Sigmoid colon (tissue), 6 donors: ENCODE measurements at regions not wholly inside any gene's neighbourhood (a gene's known extent, or its start where the extent isn't known, plus 50 kb on each side); places are given as distances from the start of the nearest gene placed in this dataset.

Experiments
- DNase-seq: peaks from one replicate; pipeline ENCODE4 v3.0.0-alpha.2; 2019
- H3K27ac ChIP-seq, 4 donors: fragments of 200-600 bp; sonication (generic); one replicate each; pipeline ENCODE4 v1.5.1; 2016 to 2019; ENCODE audit warnings: mild to moderate bottlenecking in 1 of 4
- H3K27me3 ChIP-seq, 3 donors: fragments of 200-600 bp; sonication (generic); one replicate each; pipeline ENCODE4 v1.5.1; 2019; ENCODE audit warnings: mild to moderate bottlenecking in 1 of 3
- H3K36me3 ChIP-seq, 4 donors: fragments of 200-600 bp; sonication (generic); one replicate each; pipeline ENCODE4 v1.5.1; 2016 to 2019
- H3K4me1 ChIP-seq, 4 donors: fragments of 200-600 bp; sonication (generic); one replicate each; pipeline ENCODE4 v1.5.1; 2017 to 2019
- H3K4me3 ChIP-seq, 4 donors: fragments of 200-600 bp; sonication (generic); one replicate each; pipeline ENCODE4 v1.5.1; 2017 to 2019; ENCODE audit warnings: mild to moderate bottlenecking in 2 of 4, moderate library complexity in 1 of 4
- H3K9me3 ChIP-seq, 4 donors: fragments of 200-600 bp in 3 of 4; sonication (generic) in 3 of 4; one replicate each; pipeline versions ENCODE4 v1.5.1 to v1.6.1; 2013 to 2019
- EP300 ChIP-seq, 4 donors: sonication (generic); formaldehyde crosslinking; IDR thresholded peaks; one replicate each; pipeline ENCODE4 v1.6.1; 2017; ENCODE audit warnings: antibody characterized with exemption in 4 of 4
- POLR2A ChIP-seq, 2 donors: fragments of 450-650 bp; IDR thresholded peaks; one replicate each; pipeline ENCODE4 v1.6.1; 2016; ENCODE audit warnings: antibody characterized with exemption in 2 of 2, mild to moderate bottlenecking in 2 of 2, moderate library complexity in 2 of 2
- POLR2AphosphoS5 ChIP-seq, 4 donors: sonication (generic); formaldehyde crosslinking; IDR thresholded peaks; one replicate each; pipeline ENCODE4 v1.6.1; 2017; ENCODE audit warnings: antibody characterized with exemption in 4 of 4
- WGBS, 2 donors: extraction: QIAGEN DNeasy Blood & Tissue Kit; methylation state at CpG; one replicate each; pipeline ENCODE4 v1.1.7; 2013; 5-methylcytosine and 5-hydroxymethylcytosine counted together
- intact Hi-C: fragments of 100-400 bp; cut with DNase I; formaldehyde crosslinking; loops from one replicate; pipeline ENCODE4 v1.15.1; 2023
- TF ChIP-seq, protein P1 (sequence below), 4 experiments: fragments of 450-650 bp in 3 of 4; fragments of 200-600 bp in 1 of 4; IDR thresholded peaks; one replicate each; pipeline ENCODE4 v1.5.1; 2016 to 2019; ENCODE audit warnings: antibody characterized with exemption in 4 of 4, mild to moderate bottlenecking in 3 of 4, moderate library complexity in 2 of 4
- donor health status: healthy with polysubstance abuse.
- donor health status: healthy.

DNA sequence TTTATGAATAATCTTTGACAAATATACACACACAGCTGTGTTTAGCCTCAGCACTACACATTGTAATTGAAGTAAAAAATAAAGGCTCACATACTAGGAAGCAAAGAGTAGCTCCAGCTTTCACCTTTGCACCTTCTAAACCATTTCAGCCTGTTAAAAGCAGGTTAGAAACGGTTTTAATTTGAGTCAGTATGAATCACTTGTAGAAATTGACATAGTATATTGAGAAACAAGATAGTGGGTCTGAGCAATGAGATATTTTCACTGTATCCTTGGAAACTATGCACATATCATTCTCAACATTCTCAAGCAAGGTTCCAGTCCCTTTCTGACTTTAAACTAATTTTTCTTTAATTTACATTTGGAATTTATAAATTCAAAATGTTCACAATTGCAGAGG lies 380.3 kb downstream of the AASDHPPT start:
- DNase-seq, result no peak
- WGBS, 2 donors, result 13 to 35% methylated on average over 1 of the region's 1 CpG
- Histone ChIP-seq H3K36me3 (no peaks in the 10 kb centered on the region), H3K4me1 (no peaks in the 10 kb centered on the region), H3K27me3 (no peaks in the 10 kb centered on the region), H3K4me3 (no peak overlapping the region), H3K27ac (no peak overlapping the region), H3K9me3 (no peaks in the 10 kb centered on the region)
- TF ChIP-seq POLR2AphosphoS5 (IDR thresholded peaks at IDR 0.05) (no peak), EP300 (IDR thresholded peaks at IDR 0.05) (no peak), POLR2A (IDR thresholded peaks at IDR 0.05) (no peak)
- TF ChIP-seq, protein P1, sequence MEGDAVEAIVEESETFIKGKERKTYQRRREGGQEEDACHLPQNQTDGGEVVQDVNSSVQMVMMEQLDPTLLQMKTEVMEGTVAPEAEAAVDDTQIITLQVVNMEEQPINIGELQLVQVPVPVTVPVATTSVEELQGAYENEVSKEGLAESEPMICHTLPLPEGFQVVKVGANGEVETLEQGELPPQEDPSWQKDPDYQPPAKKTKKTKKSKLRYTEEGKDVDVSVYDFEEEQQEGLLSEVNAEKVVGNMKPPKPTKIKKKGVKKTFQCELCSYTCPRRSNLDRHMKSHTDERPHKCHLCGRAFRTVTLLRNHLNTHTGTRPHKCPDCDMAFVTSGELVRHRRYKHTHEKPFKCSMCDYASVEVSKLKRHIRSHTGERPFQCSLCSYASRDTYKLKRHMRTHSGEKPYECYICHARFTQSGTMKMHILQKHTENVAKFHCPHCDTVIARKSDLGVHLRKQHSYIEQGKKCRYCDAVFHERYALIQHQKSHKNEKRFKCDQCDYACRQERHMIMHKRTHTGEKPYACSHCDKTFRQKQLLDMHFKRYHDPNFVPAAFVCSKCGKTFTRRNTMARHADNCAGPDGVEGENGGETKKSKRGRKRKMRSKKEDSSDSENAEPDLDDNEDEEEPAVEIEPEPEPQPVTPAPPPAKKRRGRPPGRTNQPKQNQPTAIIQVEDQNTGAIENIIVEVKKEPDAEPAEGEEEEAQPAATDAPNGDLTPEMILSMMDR (IDR thresholded peaks at IDR 0.05), result no peak
- intact Hi-C loops, result no loop called here

DNA sequence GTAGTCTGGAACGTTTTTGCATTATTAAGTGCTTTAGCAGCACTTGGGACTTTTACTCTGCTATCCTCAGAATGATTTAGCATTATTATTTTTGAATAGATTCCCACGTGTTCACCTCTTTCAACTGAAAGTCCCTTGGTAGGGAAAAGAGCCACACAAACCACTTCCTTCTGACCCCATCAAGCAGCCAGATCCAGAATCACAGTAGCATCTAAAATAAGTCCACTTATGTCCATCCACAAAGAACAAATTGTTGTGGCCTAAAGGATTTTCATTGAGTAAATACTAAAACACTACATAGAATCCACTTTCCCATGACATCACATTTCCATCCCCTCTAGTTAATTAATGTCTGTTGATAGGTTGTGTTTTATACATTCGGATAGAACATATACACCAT lies 381.7 kb downstream of the AASDHPPT start:
- Histone ChIP-seq H3K4me3 (no peak overlapping the region), H3K27me3 (no peaks in the 10 kb centered on the region), H3K27ac (no peak overlapping the region), H3K4me1 (no peaks in the 10 kb centered on the region), H3K36me3 (no peaks in the 10 kb centered on the region), H3K9me3 (no peaks in the 10 kb centered on the region)
- WGBS, 2 donors, result 48 to 54% methylated on average over 3 of the region's 3 CpGs
- no peak for TF ChIP-seq POLR2A (IDR thresholded peaks at IDR 0.05)
- DNase-seq, result no peak
- intact Hi-C loops, result no loop called here

DNA sequence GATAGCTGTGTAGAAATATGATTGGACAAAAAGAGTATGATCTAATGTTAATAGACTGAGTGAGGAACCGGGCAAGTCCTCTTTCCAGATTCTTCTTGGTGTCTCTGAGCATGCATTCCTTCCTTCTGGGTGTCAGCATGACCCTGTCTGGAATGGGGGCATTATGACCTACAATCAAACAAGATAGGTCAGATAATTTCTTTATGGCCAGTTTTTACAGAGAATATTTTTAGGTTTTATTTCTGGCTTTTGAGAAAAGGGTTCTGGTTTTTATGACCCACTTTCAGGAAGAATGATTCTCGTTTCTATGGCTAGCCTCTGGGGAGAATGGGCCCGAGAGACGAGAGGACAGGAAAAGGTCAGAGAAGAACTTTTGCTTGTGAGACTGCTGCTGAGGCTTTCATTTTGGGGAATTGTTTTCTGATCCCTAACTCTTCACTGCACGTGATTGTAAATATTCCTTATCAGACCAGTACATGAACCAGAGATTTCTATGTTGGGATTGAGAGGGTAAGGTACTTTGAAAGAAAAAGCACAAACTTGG lies 383.8 kb downstream of the AASDHPPT start:
- 52 to 60% methylated on average over 5 of the region's 5 CpGs for WGBS, 2 donors
- Histone ChIP-seq H3K9me3 (no peaks in the 10 kb centered on the region), H3K27ac (no peak overlapping the region), H3K27me3 (no peaks in the 10 kb centered on the region), H3K36me3 (no peaks in the 10 kb centered on the region), H3K4me1 (peaks cover 0 to 2% (median under 1%) of the 10 kb centered on the region in 4 donors), H3K4me3 (no peak overlapping the region)
- TF ChIP-seq POLR2AphosphoS5 (IDR thresholded peaks at IDR 0.05) (no peak), EP300 (IDR thresholded peaks at IDR 0.05) (no peak), POLR2A (IDR thresholded peaks at IDR 0.05) (no peak)
- TF ChIP-seq, protein P1 (IDR thresholded peaks at IDR 0.05), result no peak
- no peak for DNase-seq
- intact Hi-C loops, result no loop called here

DNA sequence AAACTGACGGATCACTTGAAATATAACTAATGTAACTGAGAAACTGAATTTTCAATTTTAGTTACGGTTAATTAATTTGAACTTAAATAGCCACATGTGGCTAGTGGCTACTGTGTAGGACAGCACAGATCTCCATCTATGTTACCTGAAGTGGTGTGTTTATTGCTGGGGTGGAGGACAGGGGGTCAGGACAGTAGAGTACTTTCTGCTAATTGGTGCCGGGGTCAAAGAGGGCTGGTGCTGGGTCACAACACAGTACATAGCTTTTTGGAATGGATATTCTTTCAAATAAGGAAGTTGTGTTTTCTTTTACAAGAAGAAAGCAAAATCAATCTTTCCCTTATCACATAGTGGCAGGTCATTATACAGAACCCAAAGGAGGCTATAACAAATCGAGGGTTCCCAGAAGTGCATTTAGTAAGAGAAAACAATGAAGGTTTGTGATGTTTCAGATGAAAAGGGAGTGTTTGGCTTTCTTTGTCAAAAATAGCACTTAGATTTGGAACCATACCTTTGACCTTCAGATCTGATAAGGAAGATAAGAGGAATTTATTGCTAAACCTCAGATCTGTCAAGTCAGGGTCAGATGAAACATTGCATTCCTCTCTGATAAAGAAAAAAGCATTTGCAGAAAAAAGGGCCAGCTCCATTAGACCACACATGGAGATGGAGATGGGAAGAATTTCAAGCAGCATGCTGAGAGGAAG lies 384.5 kb downstream of the AASDHPPT start:
- H3K4me1 ChIP-seq, result peaks cover 0 to 10% (median 4%) of the 10 kb centered on the region in 4 donors
- H3K27me3 ChIP-seq, result no peaks in the 10 kb centered on the region
- no peaks in the 10 kb centered on the region for H3K36me3 ChIP-seq
- H3K27ac ChIP-seq, result no peak overlapping the region
- DNase-seq, result no peak
- H3K9me3 ChIP-seq, result no peaks in the 10 kb centered on the region
- TF ChIP-seq POLR2A (IDR thresholded peaks at IDR 0.05), result no peak
- no peak for TF ChIP-seq EP300 (IDR thresholded peaks at IDR 0.05)
- no peak for TF ChIP-seq POLR2AphosphoS5 (IDR thresholded peaks at IDR 0.05)
- TF ChIP-seq, protein P1 (IDR thresholded peaks at IDR 0.05), result no peak
- WGBS, 2 donors, result 55 to 57% methylated on average over 4 of the region's 4 CpGs
- intact Hi-C loops, result no loop called here
- no peak overlapping the region for H3K4me3 ChIP-seq

DNA sequence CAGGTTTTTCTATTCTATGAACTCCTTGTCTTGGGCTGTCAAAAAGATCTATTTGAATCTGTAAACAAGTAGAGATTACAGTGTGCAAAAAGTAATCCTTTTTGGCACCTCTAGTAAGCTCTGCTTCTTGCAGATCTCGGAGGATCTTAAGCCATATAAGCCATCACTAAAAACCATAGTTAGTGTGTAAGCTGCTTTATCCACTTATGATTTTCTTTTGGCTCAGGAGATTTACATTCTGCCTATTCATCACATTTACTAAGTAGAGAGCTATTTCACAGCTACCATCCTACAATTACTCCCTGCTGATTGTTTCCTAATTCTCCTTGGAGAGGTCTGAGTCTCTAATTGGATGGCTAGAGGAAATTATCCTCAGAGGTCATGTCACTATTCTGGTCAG lies 385.7 kb downstream of the AASDHPPT start:
- Histone ChIP-seq H3K9me3 (no peaks in the 10 kb centered on the region), H3K4me3 (no peak overlapping the region), H3K27me3 (no peaks in the 10 kb centered on the region), H3K4me1 (peaks cover 0 to 11% (median 4%) of the 10 kb centered on the region in 4 donors), H3K36me3 (no peaks in the 10 kb centered on the region), H3K27ac (no peak overlapping the region)
- intact Hi-C loops, result no loop called here
- TF ChIP-seq POLR2A (IDR thresholded peaks at IDR 0.05) (no peak), EP300 (IDR thresholded peaks at IDR 0.05) (no peak), POLR2AphosphoS5 (IDR thresholded peaks at IDR 0.05) (no peak)
- TF ChIP-seq, protein P1 (IDR thresholded peaks at IDR 0.05), result no peak
- WGBS, 2 donors, result 67 to 72% methylated on average over 1 of the region's 1 CpG
- no peak for DNase-seq
